Natural killer cell (primary cell): ENCODE measurements at regions not wholly inside any gene's neighbourhood (a gene's known extent, or its start where the extent isn't known, plus 50 kb on each side); places are given as distances from the start of the nearest gene placed in this dataset.

Experiments used
- ATAC-seq, 3 donors: fragments of 150-1000 bp in 2 of 3; fragments of 200-7000 bp in 1 of 3; cut with Tn5 transposase; 1 replicate in 1 of 3; 2 replicates in 2 of 3; pipeline ENCODE4 v1.10.0; 2021; ENCODE audit warnings: mild to moderate bottlenecking in 2 of 3, moderate library complexity in 2 of 3
- DNase-seq, 2 donors: peaks; one replicate each; pipeline versions ENCODE4 v3.0.0 to v3.0.0-alpha.2; 2013 to 2021; ENCODE audit warnings: mixed read lengths in 1 of 2
- H3K27ac ChIP-seq: one replicate; pipeline ENCODE4 v1.5.1; 2013; ENCODE audit warnings: mild to moderate bottlenecking, low read length
- H3K27me3 ChIP-seq: one replicate; pipeline ENCODE4 v1.6.1; 2013; ENCODE audit warnings: low read length; ENCODE audit not compliant: control insufficient read depth, insufficient read depth
- H3K36me3 ChIP-seq: one replicate; pipeline ENCODE4 v1.6.1; 2013; ENCODE audit warnings: low read length; ENCODE audit not compliant: control insufficient read depth, insufficient read depth
- H3K4me1 ChIP-seq: one replicate; pipeline ENCODE4 v1.6.1; 2013; ENCODE audit warnings: low read length; ENCODE audit not compliant: control insufficient read depth, insufficient read depth
- H3K4me3 ChIP-seq: one replicate; pipeline ENCODE4 v1.5.1; 2013; ENCODE audit warnings: low read length
- H3K9me3 ChIP-seq: one replicate; pipeline ENCODE4 v1.6.1; 2013; ENCODE audit warnings: low read length; ENCODE audit not compliant: control insufficient read depth, insufficient read depth
- H3K27ac Mint-ChIP-seq, 2 donors: one replicate each; pipeline ENCODE4 v1.8.0; 2022; ENCODE audit warnings: mild to moderate bottlenecking in 2 of 2, mixed read lengths in 2 of 2, moderate library complexity in 1 of 2
- H3K27me3 Mint-ChIP-seq, 2 donors: one replicate each; pipeline ENCODE4 v1.8.0; 2022; ENCODE audit warnings: low read depth in 2 of 2, mixed read lengths in 2 of 2
- H3K36me3 Mint-ChIP-seq: one replicate; pipeline ENCODE4 v1.8.0; 2022; ENCODE audit warnings: mixed read lengths
- H3K4me1 Mint-ChIP-seq, 2 donors: one replicate each; pipeline ENCODE4 v1.8.0; 2022; ENCODE audit warnings: mixed read lengths in 2 of 2
- H3K4me3 Mint-ChIP-seq: one replicate; pipeline ENCODE4 v1.8.0; 2022; ENCODE audit warnings: mild to moderate bottlenecking, moderate library complexity, mixed read lengths
- H3K9me3 Mint-ChIP-seq, 2 donors: one replicate each; pipeline ENCODE4 v1.8.0; 2022; ENCODE audit warnings: mixed read lengths in 2 of 2
- WGBS: methylation state at CpG from one replicate; pipeline ENCODE4 v1.1.7; 2013; ENCODE audit warnings: missing lambda C conversion rate; ENCODE audit not compliant: insufficient coverage; 5-methylcytosine and 5-hydroxymethylcytosine counted together
- intact Hi-C: fragments of 100-400 bp; cut with micrococcal nuclease; formaldehyde crosslinking; loops from one replicate; pipeline ENCODE4 v1.14.2; 2022
- TF ChIP-seq, protein P1 (sequence below): fragments of 200-600 bp; IDR thresholded peaks from one replicate; pipeline ENCODE4 v1.8.0; 2022; ENCODE audit warnings: antibody characterized with exemption

DNA sequence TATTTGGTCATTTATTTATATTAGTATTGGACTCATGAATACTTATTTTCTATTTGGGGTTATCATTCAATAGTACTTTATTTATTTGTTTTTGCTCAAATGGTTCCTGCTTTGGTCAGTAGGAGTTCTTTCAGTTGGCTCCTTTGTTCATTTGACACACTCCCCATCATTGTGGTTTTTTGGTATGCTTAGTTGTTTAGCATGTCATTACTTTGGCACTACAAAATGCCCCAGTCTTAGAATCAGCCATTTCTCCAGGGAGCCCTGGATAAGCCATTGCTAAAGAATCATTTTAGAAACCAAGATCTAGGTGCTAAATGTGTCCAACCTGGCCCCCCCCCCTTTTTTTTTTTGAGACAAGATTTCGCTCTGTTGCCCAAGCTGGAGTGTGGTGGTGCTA, 61.7 kb upstream of the MRPS6 start:
- Histone ChIP-seq H3K27me3 (no peaks in the 10 kb centered on the region), H3K4me3 (no peak overlapping the region), H3K9me3 (peaks cover 25% of the 10 kb centered on the region), H3K27ac (no peak overlapping the region), H3K36me3 (no peaks in the 10 kb centered on the region), H3K4me1 (peaks cover 18% of the 10 kb centered on the region)
- DNase-seq (no peak), ATAC-seq (no peak)
- Mint-ChIP-seq H3K27me3 (no peaks in the 10 kb centered on the region), H3K4me3 (no peak overlapping the region), H3K36me3 (peaks cover 18% of the 10 kb centered on the region), H3K9me3 (peaks cover 6 to 12% of the 10 kb centered on the region in 2 donors), H3K4me1 (peaks cover 23 to 25% of the 10 kb centered on the region in 2 donors), H3K27ac (no peak overlapping the region)
- TF ChIP-seq, protein P1, sequence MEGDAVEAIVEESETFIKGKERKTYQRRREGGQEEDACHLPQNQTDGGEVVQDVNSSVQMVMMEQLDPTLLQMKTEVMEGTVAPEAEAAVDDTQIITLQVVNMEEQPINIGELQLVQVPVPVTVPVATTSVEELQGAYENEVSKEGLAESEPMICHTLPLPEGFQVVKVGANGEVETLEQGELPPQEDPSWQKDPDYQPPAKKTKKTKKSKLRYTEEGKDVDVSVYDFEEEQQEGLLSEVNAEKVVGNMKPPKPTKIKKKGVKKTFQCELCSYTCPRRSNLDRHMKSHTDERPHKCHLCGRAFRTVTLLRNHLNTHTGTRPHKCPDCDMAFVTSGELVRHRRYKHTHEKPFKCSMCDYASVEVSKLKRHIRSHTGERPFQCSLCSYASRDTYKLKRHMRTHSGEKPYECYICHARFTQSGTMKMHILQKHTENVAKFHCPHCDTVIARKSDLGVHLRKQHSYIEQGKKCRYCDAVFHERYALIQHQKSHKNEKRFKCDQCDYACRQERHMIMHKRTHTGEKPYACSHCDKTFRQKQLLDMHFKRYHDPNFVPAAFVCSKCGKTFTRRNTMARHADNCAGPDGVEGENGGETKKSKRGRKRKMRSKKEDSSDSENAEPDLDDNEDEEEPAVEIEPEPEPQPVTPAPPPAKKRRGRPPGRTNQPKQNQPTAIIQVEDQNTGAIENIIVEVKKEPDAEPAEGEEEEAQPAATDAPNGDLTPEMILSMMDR: no peak
- WGBS: 100% methylated on average over 1 of the region's 1 CpG
- intact Hi-C loops: no loop called here

DNA sequence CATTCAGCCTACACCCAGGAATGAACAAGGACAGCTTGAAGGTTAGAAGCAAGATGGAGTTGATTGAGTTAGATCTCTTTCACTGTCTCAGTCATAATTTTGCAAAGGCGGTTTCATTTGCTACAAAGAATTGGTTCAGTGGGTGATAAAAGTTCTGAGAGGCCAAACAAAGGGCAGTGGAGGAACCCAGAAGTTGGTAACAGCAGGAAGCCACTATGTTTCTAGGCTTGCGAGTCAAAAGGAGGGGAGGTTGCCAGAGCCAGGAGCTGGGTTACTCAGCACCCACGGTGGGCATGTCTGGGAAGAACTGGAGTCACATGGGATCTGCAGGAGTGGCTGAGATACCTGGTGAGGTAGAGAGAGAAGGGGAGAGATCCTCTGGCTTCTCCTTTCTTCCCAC, 64.2 kb upstream of the MRPS6 start:
- H3K9me3 Mint-ChIP-seq: peaks cover 2 to 8% of the 10 kb centered on the region in 2 donors
- H3K4me1 ChIP-seq: peaks cover 18% of the 10 kb centered on the region
- ATAC-seq: peak in 2 of 3 donors; percentile 36 to 56
- no peaks in the 10 kb centered on the region for H3K27me3 Mint-ChIP-seq
- H3K4me1 Mint-ChIP-seq: peaks cover 23 to 29% of the 10 kb centered on the region in 2 donors
- no peak overlapping the region for H3K4me3 ChIP-seq
- DNase-seq: no peak
- H3K27ac ChIP-seq: peak overlapping the region; percentile 57
- H3K36me3 ChIP-seq: no peaks in the 10 kb centered on the region
- peak overlapping the region; percentile 91 for H3K27ac Mint-ChIP-seq
- peaks cover 9% of the 10 kb centered on the region for H3K36me3 Mint-ChIP-seq
- TF ChIP-seq, protein P1: no peak
- H3K9me3 ChIP-seq: peaks cover 23% of the 10 kb centered on the region
- 34% methylated on average over 3 of the region's 3 CpGs for WGBS
- H3K4me3 Mint-ChIP-seq: peak overlapping the region; percentile 58
- H3K27me3 ChIP-seq: no peaks in the 10 kb centered on the region
- intact Hi-C loops: loop anchor here (2.0 kb wide), 1 partner anchor 14 kb away; no protein-coding TSS in a partner anchor

DNA sequence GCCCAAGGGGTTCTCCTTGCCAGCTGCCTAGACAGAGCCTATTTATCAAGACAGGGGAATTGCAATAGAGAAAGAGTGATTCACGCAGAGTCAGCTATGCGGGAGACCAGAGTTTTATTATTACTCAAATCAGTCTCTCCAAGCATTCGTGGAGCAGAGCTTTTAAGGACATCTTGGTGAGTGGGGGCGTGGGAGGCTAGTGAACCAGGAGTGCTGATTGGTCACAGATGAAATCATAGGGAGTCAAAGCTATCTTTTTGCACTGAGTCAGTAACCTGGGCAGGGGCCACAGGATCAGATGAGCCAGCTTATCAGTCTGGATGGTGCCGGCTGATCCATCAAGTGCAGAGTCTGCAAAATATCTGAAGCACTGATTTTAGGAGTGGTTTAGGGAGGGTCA, 64.8 kb upstream of the MRPS6 start:
- Mint-ChIP-seq H3K27me3 (no peaks in the 10 kb centered on the region), H3K27ac (peak overlapping the region; percentile 91), H3K4me1 (peaks cover 23 to 29% of the 10 kb centered on the region in 2 donors), H3K4me3 (no peak overlapping the region), H3K36me3 (peaks cover 9% of the 10 kb centered on the region), H3K9me3 (peaks cover 2 to 8% of the 10 kb centered on the region in 2 donors)
- no peaks in the 10 kb centered on the region for H3K36me3 ChIP-seq
- no peak overlapping the region for H3K4me3 ChIP-seq
- peaks cover 21% of the 10 kb centered on the region for H3K9me3 ChIP-seq
- no peaks in the 10 kb centered on the region for H3K27me3 ChIP-seq
- no peak for DNase-seq
- intact Hi-C loops: loop anchor here (2.0 kb wide), 1 partner anchor 14 kb away; no protein-coding TSS in a partner anchor
- H3K27ac ChIP-seq: peak overlapping the region; percentile 57
- TF ChIP-seq, protein P1: no peak
- 75% methylated on average over 5 of the region's 5 CpGs for WGBS
- no peak for ATAC-seq
- H3K4me1 ChIP-seq: peaks cover 18% of the 10 kb centered on the region

DNA sequence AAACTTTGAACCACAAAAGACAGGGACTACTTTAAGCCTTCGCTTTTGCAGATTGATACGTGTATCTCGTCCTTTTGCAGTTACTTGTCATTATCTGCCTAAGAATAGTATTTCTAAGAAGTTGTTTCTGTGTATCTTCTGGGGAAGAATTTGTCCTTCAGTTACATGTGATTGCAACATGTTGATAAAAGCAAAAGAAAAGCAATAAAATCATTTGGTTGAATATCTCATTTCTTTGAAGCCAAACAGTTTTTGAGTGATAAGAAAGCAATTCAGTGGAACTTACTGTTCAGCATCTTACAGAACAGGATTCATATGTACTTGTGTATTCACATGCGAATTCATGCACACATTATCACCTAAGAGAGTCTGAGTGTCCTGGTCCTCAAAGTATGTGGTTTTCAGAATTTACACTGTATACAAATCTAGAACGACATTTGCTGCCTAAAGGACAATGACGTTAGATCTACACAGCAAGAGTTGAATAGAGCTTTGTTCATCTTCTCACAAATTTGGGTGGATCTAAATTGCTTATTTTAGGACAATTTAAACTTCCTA, 66.7 kb upstream of the MRPS6 start:
- no peak overlapping the region for H3K27ac ChIP-seq
- Mint-ChIP-seq H3K4me1 (peaks cover 23 to 29% of the 10 kb centered on the region in 2 donors), H3K36me3 (peaks cover under 1% of the 10 kb centered on the region), H3K27me3 (no peaks in the 10 kb centered on the region), H3K27ac (peak overlapping the region; percentile 11 to 17), H3K4me3 (peak overlapping the region; percentile 32), H3K9me3 (peaks cover 0 to 2% of the 10 kb centered on the region in 2 donors)
- DNase-seq: no peak
- intact Hi-C loops: no loop called here
- peaks cover 4% of the 10 kb centered on the region for H3K9me3 ChIP-seq
- H3K4me1 ChIP-seq: peaks cover 18% of the 10 kb centered on the region
- no peak for ATAC-seq
- 96% methylated on average over 5 of the region's 6 CpGs for WGBS
- no peaks in the 10 kb centered on the region for H3K27me3 ChIP-seq
- H3K4me3 ChIP-seq: no peak overlapping the region
- TF ChIP-seq, protein P1: no peak
- H3K36me3 ChIP-seq: no peaks in the 10 kb centered on the region
